HG03175 (cell line): ENCODE measurements at regions not wholly inside any gene's neighbourhood (a gene's known extent, or its start where the extent isn't known, plus 50 kb on each side); places are given as distances from the start of the nearest gene placed in this dataset.
"Not testable (repeated sequence)": the region's sequence is repeated elsewhere in the genome, so short reads cannot be mapped to it uniquely, and the experiment has no call there.

ENCODE experiments used
- ATAC-seq: cut with Tn5 transposase; IDR thresholded peaks from one replicate; pipeline ENCODE4 v1.9.1; 2021; ENCODE audit warnings: mild to moderate bottlenecking, moderate library complexity; ENCODE audit not compliant: unreplicated experiment

DNA sequence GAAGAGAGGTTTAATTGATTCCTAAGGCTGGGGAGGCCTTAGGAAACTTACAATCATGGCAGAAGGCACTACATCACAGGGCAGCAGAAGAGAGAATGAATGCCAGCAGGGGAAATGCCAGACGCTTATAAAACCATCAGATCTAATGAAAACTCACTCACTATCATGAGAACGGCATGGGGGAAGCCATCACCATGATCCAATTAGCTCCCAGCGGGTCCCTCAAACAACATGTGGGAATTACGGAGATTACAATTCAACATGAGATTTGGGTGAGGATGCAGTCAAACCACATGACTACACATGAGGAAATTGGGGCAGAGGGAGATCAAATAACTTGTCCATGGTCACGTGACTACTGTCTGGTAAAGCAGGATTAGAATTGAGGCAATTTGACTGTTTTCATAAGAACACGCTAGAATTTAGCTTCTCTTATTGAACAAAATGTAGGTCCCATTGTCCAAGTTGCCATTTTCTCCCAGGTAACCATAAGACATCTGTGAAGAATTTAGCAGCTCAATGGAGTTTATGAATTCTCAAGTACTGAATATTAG is 445.1 kb upstream of the CDH20 start:
- ATAC-seq, result no peak

DNA sequence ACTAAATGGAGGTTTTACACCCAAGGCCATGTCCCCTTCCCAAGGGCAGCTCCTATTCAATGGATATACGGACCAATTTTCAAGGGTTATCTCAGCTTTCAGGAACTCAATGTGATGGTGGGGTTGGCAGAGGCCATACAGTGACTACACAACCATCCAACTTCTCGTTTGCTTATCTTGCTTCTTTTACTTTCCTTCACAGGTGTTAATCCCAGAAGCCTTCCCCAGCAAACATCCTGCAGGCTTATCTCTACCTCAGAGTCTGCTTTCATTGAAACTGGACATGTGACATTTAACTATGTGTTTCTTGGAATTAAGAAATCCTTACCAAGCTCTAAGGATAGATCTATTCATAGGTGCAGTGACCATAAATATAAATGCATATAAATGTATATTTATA is 443.8 kb upstream of the CDH20 start:
- no peak for ATAC-seq

- ATAC-seq, result no peak
These were observed 441.3 kb upstream of the CDH20 start for GRCh38 chr18:60891936-60892335.

- no peak for ATAC-seq
These were observed 440.8 kb upstream of the CDH20 start for GRCh38 chr18:60892441-60892840.

- ATAC-seq, result no peak
These were observed 440.4 kb upstream of the CDH20 start for GRCh38 chr18:60892855-60893254.

- no peak for ATAC-seq
These were observed 439.7 kb upstream of the CDH20 start for GRCh38 chr18:60893355-60894097.

DNA sequence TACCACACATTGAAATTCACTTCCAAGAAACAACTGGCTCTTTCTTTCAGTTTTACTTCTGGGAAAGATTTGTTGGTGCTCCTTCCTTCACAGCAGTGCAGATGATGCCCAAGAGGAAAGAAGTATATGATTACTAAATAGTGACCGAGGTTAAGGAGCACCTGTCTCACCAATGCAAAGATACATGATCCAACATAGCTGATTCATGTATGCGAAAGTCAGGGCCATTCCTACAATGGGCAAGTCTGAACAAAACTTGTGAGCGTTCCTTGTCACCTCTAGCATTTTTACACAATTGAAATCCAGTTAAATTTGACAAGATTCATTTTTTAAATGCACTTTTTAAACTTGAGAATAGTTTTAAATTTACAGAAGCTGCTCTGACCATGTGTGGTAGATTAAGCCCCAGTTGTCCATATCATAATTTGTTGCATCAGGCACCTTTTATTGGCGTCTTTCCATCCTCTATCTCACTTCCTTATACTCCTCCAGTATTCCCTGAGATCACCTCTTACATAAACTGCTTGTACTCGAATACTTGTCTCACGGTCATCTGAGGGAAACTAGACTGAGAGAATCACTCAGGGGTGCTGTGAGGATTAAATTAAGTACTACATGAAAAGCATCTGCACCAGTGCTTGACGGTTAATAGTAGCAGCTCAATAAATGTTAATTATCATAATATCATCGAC is 438.8 kb upstream of the CDH20 start:
- no peak for ATAC-seq

DNA sequence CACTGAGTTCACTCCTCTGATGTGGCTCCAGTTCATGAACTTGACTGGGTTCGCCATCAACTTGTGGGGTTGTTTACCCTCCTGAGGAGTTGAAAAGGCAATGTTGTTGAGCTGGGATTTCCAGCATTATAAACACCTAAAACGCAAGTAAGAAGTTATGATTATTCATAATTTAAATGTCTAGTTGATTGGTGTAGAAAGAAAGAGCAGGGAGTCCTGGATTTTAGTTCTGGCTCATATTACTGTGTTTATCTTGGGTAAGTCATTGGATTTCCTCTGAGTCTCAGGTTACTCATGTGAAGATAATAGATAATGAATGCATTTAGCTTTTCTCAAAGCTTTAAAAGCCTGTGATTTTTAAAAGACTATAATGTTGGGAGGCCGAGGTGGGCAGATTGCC is 438.0 kb upstream of the CDH20 start:
- no peak for ATAC-seq

DNA sequence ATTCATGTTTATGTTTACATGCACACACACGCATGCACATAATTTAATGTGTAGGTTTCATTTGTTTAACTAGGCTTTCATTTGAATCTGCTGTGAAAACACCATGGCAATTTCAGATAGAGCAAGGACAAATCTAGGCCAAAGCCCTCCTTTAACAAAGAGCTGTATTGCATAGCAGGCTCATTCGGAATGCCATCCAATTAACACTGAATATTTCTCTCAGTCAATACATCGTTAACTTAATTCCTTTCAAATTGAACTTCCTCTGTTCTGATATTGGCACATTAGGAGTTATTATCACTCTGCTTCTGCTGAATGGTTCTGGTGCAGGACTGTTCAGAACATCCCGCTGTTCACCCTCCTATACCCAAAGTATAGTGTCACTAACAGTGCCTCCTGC is 435.1 kb upstream of the CDH20 start:
- ATAC-seq, result no peak

DNA sequence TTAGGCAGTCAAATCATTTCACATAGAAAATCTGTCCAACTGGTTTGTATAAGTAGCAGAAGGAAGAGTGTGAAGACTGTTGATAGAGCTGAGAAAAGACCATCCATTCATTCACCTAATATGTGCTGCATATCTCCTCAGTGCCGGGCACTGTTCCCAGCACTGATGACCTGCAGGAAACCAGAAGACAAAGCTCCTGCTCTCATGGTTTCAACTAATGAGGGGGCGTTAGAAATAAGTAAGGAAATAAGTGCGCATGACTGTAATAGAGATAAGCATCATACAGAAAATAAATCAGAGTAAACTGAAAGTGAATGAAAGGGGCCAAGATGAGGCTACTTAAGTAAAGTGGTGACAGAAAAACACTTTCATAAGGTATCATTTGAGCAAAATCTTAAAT is 427.5 kb upstream of the CDH20 start:
- no peak for ATAC-seq

GRCh38 chr18:60910534-60910933 is 422.7 kb upstream of the CDH20 start:
- no peak for ATAC-seq

GRCh38 chr18:60911504-60911903 is 421.7 kb upstream of the CDH20 start:
- ATAC-seq, result no peak

- no peak for ATAC-seq
These were observed 418.1 kb upstream of the CDH20 start for GRCh38 chr18:60915160-60915559.

- not testable (repeated sequence) for ATAC-seq
These were observed 414.4 kb upstream of the CDH20 start for GRCh38 chr18:60918862-60919261.

DNA sequence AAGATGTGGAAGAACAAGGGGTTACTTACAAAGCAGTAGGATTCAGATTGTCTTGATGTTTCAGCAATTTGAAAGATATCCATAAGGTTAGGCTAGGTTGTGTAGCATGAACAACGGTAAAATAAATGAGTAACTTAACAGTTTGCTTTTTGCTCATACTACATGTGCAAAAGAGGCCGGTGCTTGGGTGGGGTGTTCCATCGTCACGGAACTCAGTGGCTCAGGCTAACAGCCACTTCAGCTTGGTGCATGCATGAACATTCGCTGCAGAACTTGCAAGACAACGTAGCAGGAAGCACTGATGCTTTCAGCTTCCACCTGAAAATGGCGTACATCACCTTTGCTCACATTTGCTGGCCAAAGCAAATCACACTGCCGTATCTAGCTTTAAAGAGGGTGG is 407.3 kb upstream of the CDH20 start:
- no peak for ATAC-seq

GRCh38 chr18:60929966-60930365 is 403.3 kb upstream of the CDH20 start:
- no peak for ATAC-seq

- ATAC-seq, result no peak
These were observed 398.0 kb upstream of the CDH20 start for GRCh38 chr18:60935041-60935910.

GRCh38 chr18:60936101-60936500 is 397.1 kb upstream of the CDH20 start:
- no peak for ATAC-seq

GRCh38 chr18:60943297-60943696 is 389.9 kb upstream of the CDH20 start:
- no peak for ATAC-seq

DNA sequence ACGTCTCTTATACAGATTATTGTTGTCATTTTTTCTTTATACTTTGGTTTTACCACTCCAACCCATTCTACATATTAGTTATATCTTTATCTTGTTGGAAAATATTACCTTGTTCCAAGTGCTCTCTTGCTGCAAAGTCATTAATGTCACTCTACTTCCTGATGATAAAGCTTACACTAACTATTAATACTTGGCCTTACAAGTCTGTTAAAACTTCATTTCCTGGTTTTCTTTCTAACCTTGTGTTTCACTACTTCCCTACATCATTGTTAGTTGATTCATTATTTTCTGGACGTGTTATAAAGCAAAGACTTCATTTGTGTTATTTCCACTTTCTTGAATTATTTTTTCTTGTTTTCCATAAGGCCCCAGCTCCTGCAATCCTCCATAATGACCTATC is 382.6 kb upstream of the CDH20 start:
- no peak for ATAC-seq

GRCh38 chr18:60951091-60951490 is 382.1 kb upstream of the CDH20 start:
- ATAC-seq, result no peak
